ENCODE measurements at regions not wholly inside any gene's neighbourhood (a gene's known extent, or its start where the extent isn't known, plus 50 kb on each side); places are given as distances from the start of the nearest gene placed in this dataset.

DNA sequence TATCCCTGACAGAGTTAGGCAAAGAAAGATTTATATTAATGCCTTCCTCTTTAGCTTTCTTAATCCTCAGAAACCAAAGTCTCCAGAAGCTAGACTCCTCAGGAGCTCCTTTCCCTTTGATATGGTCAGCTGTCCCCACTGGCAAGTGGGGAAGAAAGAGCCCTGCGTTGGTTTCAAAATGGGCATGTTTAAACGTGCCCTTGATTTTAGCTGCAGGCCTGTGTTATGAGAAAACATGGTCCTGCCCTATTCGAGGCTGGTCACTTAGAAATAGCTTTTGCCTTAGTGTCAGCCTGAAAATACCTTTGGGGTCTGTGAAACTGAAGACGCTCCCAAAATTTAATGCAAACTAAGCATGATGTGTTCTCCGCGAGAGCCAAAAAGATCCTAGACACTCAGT, 135.5 kb upstream of the RARB start:
- no peak for TF ChIP-seq CTCF (IDR thresholded peaks at IDR 0.05; ENCODE audit: low read depth, low read length)
- TF ChIP-seq POLR2A (IDR thresholded peaks at IDR 0.05; ENCODE audit: extremely low read depth, insufficient read length): no peak

Measured in NB4 (cell line).